ENCODE measurements at regions not wholly inside any gene's neighbourhood (a gene's known extent, or its start where the extent isn't known, plus 50 kb on each side); places are given as distances from the start of the nearest gene placed in this dataset.
"Not testable (repeated sequence)": the region's sequence is repeated elsewhere in the genome, so short reads cannot be mapped to it uniquely, and the experiment has no call there.

DNA sequence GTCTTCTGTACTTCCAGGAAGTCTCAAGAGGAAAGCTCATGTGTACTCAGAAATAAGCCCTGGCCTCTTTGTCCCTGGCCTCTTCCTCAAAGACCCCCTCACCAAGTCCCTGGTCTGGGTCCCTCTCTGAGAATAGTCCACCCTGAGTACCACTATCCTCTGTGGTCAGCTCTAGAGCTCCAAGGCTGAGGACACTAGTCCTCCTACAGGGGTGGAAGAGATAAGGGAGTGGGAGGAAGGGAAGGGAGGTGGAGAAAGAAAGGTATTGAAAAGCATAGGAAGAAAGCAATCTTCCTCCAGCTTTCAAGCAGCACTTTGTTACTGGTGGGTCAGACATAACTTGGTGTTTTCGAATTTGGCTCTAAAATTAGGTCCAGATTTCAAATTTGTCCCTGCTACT, 181.4 kb downstream of the NRIP1 start:
- H3K4me2 ChIP-seq (ENCODE audit: low read depth, low read length, poor library complexity, severe bottlenecking), result no peak overlapping the region
- no peaks in the 10 kb centered on the region for H3K9me3 ChIP-seq (ENCODE audit: insufficient read depth, low read depth, low read length)
- H3K27me3 ChIP-seq (ENCODE audit: insufficient read depth, low read length, poor library complexity, severe bottlenecking), result no peaks in the 10 kb centered on the region
- no peaks in the 10 kb centered on the region for H4K20me1 ChIP-seq (ENCODE audit: insufficient read depth, low read length, poor library complexity, severe bottlenecking)
- no peak overlapping the region for H3K9ac ChIP-seq (ENCODE audit: low read depth, low read length, poor library complexity, severe bottlenecking)
- H3K36me3 ChIP-seq (ENCODE audit: insufficient read depth, low read length), result no peaks in the 10 kb centered on the region
- H2AFZ ChIP-seq (ENCODE audit: low read length), result no peak overlapping the region
- H3K9me2 ChIP-seq (replicated peaks; ENCODE audit: low read depth, low read length), result no peaks in the 10 kb centered on the region
- no peaks in the 10 kb centered on the region for H3F3A ChIP-seq (ENCODE audit: low read depth)
- no peak for TF ChIP-seq EZH2phosphoT487 (IDR thresholded peaks at IDR 0.05; ENCODE audit: borderline replicate concordance)
- TF ChIP-seq, protein P1, sequence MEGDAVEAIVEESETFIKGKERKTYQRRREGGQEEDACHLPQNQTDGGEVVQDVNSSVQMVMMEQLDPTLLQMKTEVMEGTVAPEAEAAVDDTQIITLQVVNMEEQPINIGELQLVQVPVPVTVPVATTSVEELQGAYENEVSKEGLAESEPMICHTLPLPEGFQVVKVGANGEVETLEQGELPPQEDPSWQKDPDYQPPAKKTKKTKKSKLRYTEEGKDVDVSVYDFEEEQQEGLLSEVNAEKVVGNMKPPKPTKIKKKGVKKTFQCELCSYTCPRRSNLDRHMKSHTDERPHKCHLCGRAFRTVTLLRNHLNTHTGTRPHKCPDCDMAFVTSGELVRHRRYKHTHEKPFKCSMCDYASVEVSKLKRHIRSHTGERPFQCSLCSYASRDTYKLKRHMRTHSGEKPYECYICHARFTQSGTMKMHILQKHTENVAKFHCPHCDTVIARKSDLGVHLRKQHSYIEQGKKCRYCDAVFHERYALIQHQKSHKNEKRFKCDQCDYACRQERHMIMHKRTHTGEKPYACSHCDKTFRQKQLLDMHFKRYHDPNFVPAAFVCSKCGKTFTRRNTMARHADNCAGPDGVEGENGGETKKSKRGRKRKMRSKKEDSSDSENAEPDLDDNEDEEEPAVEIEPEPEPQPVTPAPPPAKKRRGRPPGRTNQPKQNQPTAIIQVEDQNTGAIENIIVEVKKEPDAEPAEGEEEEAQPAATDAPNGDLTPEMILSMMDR (conservative IDR thresholded peaks at IDR 0.05; ENCODE audit: low read length), result no peak
- no peaks in the 10 kb centered on the region for H3K79me2 ChIP-seq (ENCODE audit: insufficient read depth, low read length)
- no peak overlapping the region for H3K4me3 ChIP-seq (ENCODE audit: low read length, poor library complexity, severe bottlenecking)
- no peaks in the 10 kb centered on the region for H3K4me1 ChIP-seq (ENCODE audit: insufficient read depth, low read length, poor library complexity, severe bottlenecking)

DNA sequence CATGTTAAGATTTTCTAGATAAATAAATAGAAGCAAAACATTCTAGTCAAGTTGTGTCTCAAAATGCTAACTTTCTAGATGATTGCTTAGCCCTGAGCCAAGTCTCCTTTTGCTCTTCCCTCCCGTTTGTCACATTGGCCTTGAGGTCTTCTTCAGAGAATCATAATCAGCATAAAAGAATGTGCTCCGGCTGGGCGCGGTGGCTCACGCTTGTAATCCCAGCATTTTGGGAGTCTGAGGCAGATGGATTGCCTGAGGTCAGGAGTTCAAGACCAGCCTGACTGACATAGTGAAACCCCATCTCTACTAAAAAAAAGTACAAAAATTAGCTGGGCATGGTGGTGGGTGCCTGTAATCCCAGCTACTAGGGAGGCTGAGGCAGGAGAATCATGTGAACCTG, 182.3 kb downstream of the NRIP1 start:
- not testable (repeated sequence) for H3K79me2 ChIP-seq (ENCODE audit: insufficient read depth, low read length); H3K9ac ChIP-seq (ENCODE audit: low read depth, low read length, poor library complexity, severe bottlenecking); H3K36me3 ChIP-seq (ENCODE audit: insufficient read depth, low read length); H3K9me2 ChIP-seq (replicated peaks; ENCODE audit: low read depth, low read length); H3K4me1 ChIP-seq (ENCODE audit: insufficient read depth, low read length, poor library complexity, severe bottlenecking); H3K4me2 ChIP-seq (ENCODE audit: low read depth, low read length, poor library complexity, severe bottlenecking); H2AFZ ChIP-seq (ENCODE audit: low read length); H3K27me3 ChIP-seq (ENCODE audit: insufficient read depth, low read length, poor library complexity, severe bottlenecking); H3F3A ChIP-seq (ENCODE audit: low read depth); H3K4me3 ChIP-seq (ENCODE audit: low read length, poor library complexity, severe bottlenecking); H3K9me3 ChIP-seq (ENCODE audit: insufficient read depth, low read depth, low read length); H4K20me1 ChIP-seq (ENCODE audit: insufficient read depth, low read length, poor library complexity, severe bottlenecking)

DNA sequence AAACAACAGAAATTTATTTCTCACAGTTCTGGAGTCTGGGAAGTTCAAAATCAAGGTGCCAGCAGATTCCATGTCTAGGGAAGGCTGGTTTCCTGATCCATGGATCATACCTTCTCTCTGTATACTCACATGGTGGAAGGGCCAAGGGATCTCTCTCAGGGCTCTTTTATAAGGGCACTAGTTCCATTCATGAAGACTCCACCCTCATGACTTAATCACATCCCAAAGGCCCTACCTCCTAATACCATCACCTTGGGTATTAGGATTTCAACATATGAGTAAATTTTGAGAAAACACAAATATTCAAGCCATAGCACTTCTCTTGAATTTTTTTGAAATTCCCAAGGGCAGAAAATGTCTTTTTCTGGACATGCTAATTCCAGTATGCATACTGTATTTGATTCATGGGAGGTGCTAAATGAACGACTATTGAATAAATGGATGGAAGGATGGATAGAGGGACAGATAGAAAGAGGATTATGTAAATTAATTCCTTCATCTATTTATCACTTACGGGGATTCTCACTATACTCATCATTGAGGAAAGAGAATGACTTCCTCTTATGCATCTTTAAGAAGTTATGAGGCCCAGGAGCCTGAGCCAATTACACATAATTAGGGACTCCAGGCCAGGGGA, 182.8 kb downstream of the NRIP1 start:
- Histone ChIP-seq H3F3A (ENCODE audit: low read depth) (no peaks in the 10 kb centered on the region), H3K4me3 (ENCODE audit: low read length, poor library complexity, severe bottlenecking) (no peak overlapping the region), H3K9me2 (replicated peaks; ENCODE audit: low read depth, low read length) (no peaks in the 10 kb centered on the region), H3K4me1 (ENCODE audit: insufficient read depth, low read length, poor library complexity, severe bottlenecking) (peaks cover 7% of the 10 kb centered on the region), H3K79me2 (ENCODE audit: insufficient read depth, low read length) (no peaks in the 10 kb centered on the region), H3K36me3 (ENCODE audit: insufficient read depth, low read length) (no peaks in the 10 kb centered on the region), H3K9me3 (ENCODE audit: insufficient read depth, low read depth, low read length) (no peaks in the 10 kb centered on the region), H2AFZ (ENCODE audit: low read length) (no peak overlapping the region), H3K27me3 (ENCODE audit: insufficient read depth, low read length, poor library complexity, severe bottlenecking) (no peaks in the 10 kb centered on the region), H3K9ac (ENCODE audit: low read depth, low read length, poor library complexity, severe bottlenecking) (no peak overlapping the region), H4K20me1 (ENCODE audit: insufficient read depth, low read length, poor library complexity, severe bottlenecking) (no peaks in the 10 kb centered on the region), H3K4me2 (ENCODE audit: low read depth, low read length, poor library complexity, severe bottlenecking) (no peak overlapping the region)
- TF ChIP-seq, protein P1 (conservative IDR thresholded peaks at IDR 0.05; ENCODE audit: low read length), result no peak
- TF ChIP-seq EZH2phosphoT487 (IDR thresholded peaks at IDR 0.05; ENCODE audit: borderline replicate concordance), result no peak

DNA sequence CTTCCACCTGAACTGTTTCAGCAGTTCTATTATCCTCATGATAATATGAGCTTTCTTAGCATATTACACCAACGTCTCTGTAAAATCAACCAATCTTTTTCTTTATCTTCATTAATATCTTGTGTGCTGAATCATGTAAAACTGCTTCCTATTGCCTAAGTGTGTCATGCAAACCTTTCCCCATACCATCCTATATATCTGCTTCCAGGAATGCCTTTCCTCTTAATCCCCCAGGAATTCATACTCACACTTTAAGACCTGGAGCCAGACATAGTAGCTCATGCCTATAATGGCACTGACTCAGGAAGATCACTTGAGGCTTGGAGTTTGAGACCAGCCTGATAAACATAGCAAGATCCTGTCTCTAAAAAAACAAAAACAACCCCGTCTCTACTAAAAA, 183.9 kb downstream of the NRIP1 start:
- TF ChIP-seq, protein P1 (conservative IDR thresholded peaks at IDR 0.05; ENCODE audit: low read length), result no peak
- TF ChIP-seq EZH2phosphoT487 (IDR thresholded peaks at IDR 0.05; ENCODE audit: borderline replicate concordance), result no peak

More for the DNA sequence above, 183.9 kb downstream of the NRIP1 start:
- Histone ChIP-seq H3K9me2 (replicated peaks; ENCODE audit: low read depth, low read length) (no peaks in the 10 kb centered on the region), H3F3A (ENCODE audit: low read depth) (no peaks in the 10 kb centered on the region), H3K9me3 (ENCODE audit: insufficient read depth, low read depth, low read length) (no peaks in the 10 kb centered on the region), H4K20me1 (ENCODE audit: insufficient read depth, low read length, poor library complexity, severe bottlenecking) (no peaks in the 10 kb centered on the region), H3K36me3 (ENCODE audit: insufficient read depth, low read length) (no peaks in the 10 kb centered on the region), H3K4me1 (ENCODE audit: insufficient read depth, low read length, poor library complexity, severe bottlenecking) (peaks cover 7% of the 10 kb centered on the region), H3K79me2 (ENCODE audit: insufficient read depth, low read length) (no peaks in the 10 kb centered on the region), H3K4me2 (ENCODE audit: low read depth, low read length, poor library complexity, severe bottlenecking) (no peak overlapping the region), H3K9ac (ENCODE audit: low read depth, low read length, poor library complexity, severe bottlenecking) (no peak overlapping the region), H3K27me3 (ENCODE audit: insufficient read depth, low read length, poor library complexity, severe bottlenecking) (no peaks in the 10 kb centered on the region), H2AFZ (ENCODE audit: low read length) (no peak overlapping the region), H3K4me3 (ENCODE audit: low read length, poor library complexity, severe bottlenecking) (no peak overlapping the region)

Measured in Loucy (cell line).